ENCODE measurements at regions not wholly inside any gene's neighbourhood (a gene's known extent, or its start where the extent isn't known, plus 50 kb on each side); places are given as distances from the start of the nearest gene placed in this dataset.
A peak's percentile ranks its signal among the peaks of the same experiment; 100 is the strongest.

DNA sequence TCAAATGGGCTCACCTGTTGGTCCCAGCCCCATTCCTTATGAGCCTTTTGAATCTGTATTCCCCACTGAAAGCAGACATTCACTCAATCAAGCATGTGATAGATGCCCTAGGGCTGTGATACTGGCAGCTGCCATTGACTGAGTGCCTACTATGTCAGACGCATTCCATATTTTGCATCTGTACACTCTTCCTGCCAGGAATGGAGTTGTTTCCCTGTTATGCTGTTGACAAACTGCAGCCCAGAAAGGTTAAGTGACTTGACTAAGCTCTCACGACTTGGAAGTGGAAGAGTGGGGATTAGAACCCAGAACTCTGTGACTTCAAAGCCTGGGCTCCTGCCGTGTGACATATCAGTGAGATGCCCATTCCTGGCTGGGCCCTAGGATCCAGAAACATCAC, 211.4 kb downstream of the RPLP1 start:
- no peak overlapping the region for H3K4me3 ChIP-seq (ENCODE audit: control insufficient read depth, low read depth, low read length)
- no peak for DNase-seq (ENCODE audit: low read depth)
- TF ChIP-seq, protein P1, sequence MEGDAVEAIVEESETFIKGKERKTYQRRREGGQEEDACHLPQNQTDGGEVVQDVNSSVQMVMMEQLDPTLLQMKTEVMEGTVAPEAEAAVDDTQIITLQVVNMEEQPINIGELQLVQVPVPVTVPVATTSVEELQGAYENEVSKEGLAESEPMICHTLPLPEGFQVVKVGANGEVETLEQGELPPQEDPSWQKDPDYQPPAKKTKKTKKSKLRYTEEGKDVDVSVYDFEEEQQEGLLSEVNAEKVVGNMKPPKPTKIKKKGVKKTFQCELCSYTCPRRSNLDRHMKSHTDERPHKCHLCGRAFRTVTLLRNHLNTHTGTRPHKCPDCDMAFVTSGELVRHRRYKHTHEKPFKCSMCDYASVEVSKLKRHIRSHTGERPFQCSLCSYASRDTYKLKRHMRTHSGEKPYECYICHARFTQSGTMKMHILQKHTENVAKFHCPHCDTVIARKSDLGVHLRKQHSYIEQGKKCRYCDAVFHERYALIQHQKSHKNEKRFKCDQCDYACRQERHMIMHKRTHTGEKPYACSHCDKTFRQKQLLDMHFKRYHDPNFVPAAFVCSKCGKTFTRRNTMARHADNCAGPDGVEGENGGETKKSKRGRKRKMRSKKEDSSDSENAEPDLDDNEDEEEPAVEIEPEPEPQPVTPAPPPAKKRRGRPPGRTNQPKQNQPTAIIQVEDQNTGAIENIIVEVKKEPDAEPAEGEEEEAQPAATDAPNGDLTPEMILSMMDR (conservative IDR thresholded peaks at IDR 0.05; ENCODE audit: control insufficient read depth, insufficient read depth, low read depth, low read length): no peak

GRCh38 chr15:69664572-69665571, 212.3 kb downstream of the RPLP1 start:
- no peak for DNase-seq (ENCODE audit: low read depth)
- TF ChIP-seq, protein P1 (conservative IDR thresholded peaks at IDR 0.05; ENCODE audit: control insufficient read depth, insufficient read depth, low read depth, low read length): no peak
- H3K4me3 ChIP-seq (ENCODE audit: control insufficient read depth, low read depth, low read length): no peak overlapping the region

DNA sequence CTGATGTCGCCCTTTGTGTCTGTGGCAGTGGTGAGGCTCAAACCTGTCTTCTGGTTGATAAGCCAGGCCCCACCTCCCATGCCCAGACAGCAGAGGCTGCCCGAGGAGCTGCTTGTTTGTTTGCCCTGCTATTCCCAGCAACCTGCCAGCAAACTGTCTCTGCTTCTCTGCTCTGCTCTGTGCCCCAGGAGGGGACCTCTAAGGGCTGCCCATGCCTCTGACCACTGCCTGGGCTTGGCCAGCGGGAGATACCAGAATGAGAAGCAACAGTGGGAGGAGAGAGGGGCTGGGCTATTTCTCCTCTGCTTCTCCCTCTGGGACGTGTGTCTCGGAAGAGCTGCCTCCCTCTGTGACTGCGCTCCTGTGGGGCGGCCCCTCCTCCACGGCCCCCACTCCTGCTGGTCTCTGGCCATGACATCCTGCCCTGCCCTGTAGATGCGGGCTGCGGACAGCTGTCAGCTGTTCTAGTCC, 213.1 kb downstream of the RPLP1 start:
- no peak overlapping the region for H3K4me3 ChIP-seq (ENCODE audit: control insufficient read depth, low read depth, low read length)
- DNase-seq (ENCODE audit: low read depth): no peak
- TF ChIP-seq, protein P1 (conservative IDR thresholded peaks at IDR 0.05; ENCODE audit: control insufficient read depth, insufficient read depth, low read depth, low read length): no peak

- DNase-seq (ENCODE audit: low read depth): peak; percentile 49
- no peak overlapping the region for H3K4me3 ChIP-seq (ENCODE audit: control insufficient read depth, low read depth, low read length)
- TF ChIP-seq, protein P1 (conservative IDR thresholded peaks at IDR 0.05; ENCODE audit: control insufficient read depth, insufficient read depth, low read depth, low read length): no peak
Measured at GRCh38 chr15:69666441-69666882, 213.8 kb downstream of the RPLP1 start.

GRCh38 chr15:69666921-69667811, 214.5 kb downstream of the RPLP1 start:
- DNase-seq (ENCODE audit: low read depth): no peak
- TF ChIP-seq, protein P1 (conservative IDR thresholded peaks at IDR 0.05; ENCODE audit: control insufficient read depth, insufficient read depth, low read depth, low read length): no peak
- no peak overlapping the region for H3K4me3 ChIP-seq (ENCODE audit: control insufficient read depth, low read depth, low read length)

- TF ChIP-seq, protein P1 (conservative IDR thresholded peaks at IDR 0.05; ENCODE audit: control insufficient read depth, insufficient read depth, low read depth, low read length): no peak
- no peak overlapping the region for H3K4me3 ChIP-seq (ENCODE audit: control insufficient read depth, low read depth, low read length)
- no peak for DNase-seq (ENCODE audit: low read depth)
Measured at GRCh38 chr15:69668039-69668705, 215.6 kb downstream of the RPLP1 start.

Data from fibroblast of mammary gland (primary cell).